ENCODE measurements at regions not wholly inside any gene's neighbourhood (a gene's known extent, or its start where the extent isn't known, plus 50 kb on each side); places are given as distances from the start of the nearest gene placed in this dataset.

- Histone ChIP-seq H3K4me3 (ENCODE audit: low read length) (no peak overlapping the region), H3K4me2 (ENCODE audit: low read length) (no peak overlapping the region), H3K36me3 (ENCODE audit: insufficient read depth, low read length) (no peaks in the 10 kb centered on the region), H3K79me2 (replicated peaks; ENCODE audit: insufficient read depth, low read length) (no peaks in the 10 kb centered on the region), H3K9ac (ENCODE audit: low read length) (no peak overlapping the region), H3K9me3 (ENCODE audit: low read length) (no peaks in the 10 kb centered on the region), H3K9me2 (ENCODE audit: insufficient read depth, low read length) (no peaks in the 10 kb centered on the region), H3K27me3 (ENCODE audit: insufficient read depth, low read depth, low read length) (no peaks in the 10 kb centered on the region), H3F3A (ENCODE audit: insufficient read depth, low read length, poor library complexity, severe bottlenecking) (no peaks in the 10 kb centered on the region), H2AFZ (ENCODE audit: low read depth, low read length) (no peak overlapping the region), H3K27ac (ENCODE audit: low read length) (no peak overlapping the region), H4K20me1 (ENCODE audit: insufficient read depth) (no peaks in the 10 kb centered on the region)
- no peak for TF ChIP-seq EP300 (conservative IDR thresholded peaks at IDR 0.05; ENCODE audit: poor library complexity, severe bottlenecking)
- TF ChIP-seq RAD21 (conservative IDR thresholded peaks at IDR 0.05) = no peak
- no peak for TF ChIP-seq SMC3 (conservative IDR thresholded peaks at IDR 0.05; ENCODE audit: poor library complexity)
- no peak for TF ChIP-seq EZH2 (IDR thresholded peaks at IDR 0.05; ENCODE audit: borderline replicate concordance, insufficient read depth, low read length, poor library complexity, severe bottlenecking)
- TF ChIP-seq TAF1 (IDR thresholded peaks at IDR 0.05; ENCODE audit: low read depth) = no peak
- no peak for TF ChIP-seq MXI1 (conservative IDR thresholded peaks at IDR 0.05; ENCODE audit: poor library complexity, severe bottlenecking)
- no peak for TF ChIP-seq POLR2AphosphoS5 (IDR thresholded peaks at IDR 0.05)
- no peak for TF ChIP-seq CTCF (IDR thresholded peaks at IDR 0.05; ENCODE audit: poor library complexity, severe bottlenecking)
- TF ChIP-seq REST (IDR thresholded peaks at IDR 0.05; ENCODE audit: borderline replicate concordance) = no peak
Observed at GRCh38 chr1:245087723-245088122, 67.1 kb upstream of the KIF26B start.

- H3K27ac ChIP-seq (ENCODE audit: low read length) = no peak overlapping the region
- H4K20me1 ChIP-seq (ENCODE audit: insufficient read depth) = no peaks in the 10 kb centered on the region
- no peak overlapping the region for H3K4me2 ChIP-seq (ENCODE audit: low read length)
- TF ChIP-seq SMC3 (conservative IDR thresholded peaks at IDR 0.05; ENCODE audit: poor library complexity) (no peak), MXI1 (conservative IDR thresholded peaks at IDR 0.05; ENCODE audit: poor library complexity, severe bottlenecking) (no peak), EZH2 (IDR thresholded peaks at IDR 0.05; ENCODE audit: borderline replicate concordance, insufficient read depth, low read length, poor library complexity, severe bottlenecking) (no peak), EP300 (conservative IDR thresholded peaks at IDR 0.05; ENCODE audit: poor library complexity, severe bottlenecking) (no peak), TAF1 (IDR thresholded peaks at IDR 0.05; ENCODE audit: low read depth) (no peak), CTCF (IDR thresholded peaks at IDR 0.05; ENCODE audit: poor library complexity, severe bottlenecking) (no peak), POLR2AphosphoS5 (IDR thresholded peaks at IDR 0.05) (no peak), RAD21 (conservative IDR thresholded peaks at IDR 0.05) (no peak), REST (IDR thresholded peaks at IDR 0.05; ENCODE audit: borderline replicate concordance) (no peak)
- no peaks in the 10 kb centered on the region for H3K36me3 ChIP-seq (ENCODE audit: insufficient read depth, low read length)
- H3K27me3 ChIP-seq (ENCODE audit: insufficient read depth, low read depth, low read length) = no peaks in the 10 kb centered on the region
- H3K4me3 ChIP-seq (ENCODE audit: low read length) = no peak overlapping the region
- no peaks in the 10 kb centered on the region for H3K9me3 ChIP-seq (ENCODE audit: low read length)
- no peaks in the 10 kb centered on the region for H3F3A ChIP-seq (ENCODE audit: insufficient read depth, low read length, poor library complexity, severe bottlenecking)
- no peak overlapping the region for H2AFZ ChIP-seq (ENCODE audit: low read depth, low read length)
- no peak overlapping the region for H3K9ac ChIP-seq (ENCODE audit: low read length)
- no peaks in the 10 kb centered on the region for H3K9me2 ChIP-seq (ENCODE audit: insufficient read depth, low read length)
- H3K79me2 ChIP-seq (replicated peaks; ENCODE audit: insufficient read depth, low read length) = no peaks in the 10 kb centered on the region
Observed at GRCh38 chr1:245086389-245086969, 68.3 kb upstream of the KIF26B start.

All from neural cell (in vitro differentiated cells).